ENCODE measurements at regions not wholly inside any gene's neighbourhood (a gene's known extent, or its start where the extent isn't known, plus 50 kb on each side); places are given as distances from the start of the nearest gene placed in this dataset.

DNA sequence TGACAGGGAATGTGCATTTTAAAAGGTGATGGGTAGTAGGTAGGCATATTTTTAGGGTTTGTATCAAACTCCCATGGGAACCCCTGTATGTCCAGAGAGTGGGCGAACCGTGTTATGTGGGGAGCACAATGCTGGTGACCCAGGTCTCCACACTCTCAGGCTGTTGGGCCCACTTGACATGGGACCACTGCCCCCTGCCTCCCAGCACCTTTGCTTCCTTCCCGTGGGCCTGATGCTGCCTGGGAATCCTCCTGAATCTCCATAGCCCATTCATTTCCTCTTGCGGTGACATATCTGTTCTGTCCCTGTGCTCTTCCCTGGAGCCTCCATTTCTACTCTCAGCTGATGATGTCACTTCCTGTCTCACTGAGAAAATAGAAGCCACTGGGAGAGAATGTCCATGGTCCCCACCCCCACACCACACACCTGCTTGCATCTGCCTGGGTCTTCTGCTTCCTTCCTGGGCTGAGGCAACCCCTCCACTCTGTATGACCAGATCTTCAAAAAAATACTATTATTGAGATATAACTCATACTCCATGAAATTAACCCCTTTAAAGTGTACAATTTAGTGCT is 55.8 kb upstream of the THY1 start:
- Histone ChIP-seq H3K27ac (no peak overlapping the region), H3K4me1 (peaks cover 0 to 16% (median 0%) of the 10 kb centered on the region in 4 donors), H3K27me3 (no peaks in the 10 kb centered on the region), H3K9me3 (no peaks in the 10 kb centered on the region), H3K36me3 (no peaks in the 10 kb centered on the region), H3K4me3 (no peak overlapping the region)
- no peak for DNase-seq (ENCODE audit: low spot score in 2 of 2)
- WGBS, 2 donors = 84 to 87% methylated on average over 4 of the region's 4 CpGs
- TF ChIP-seq POLR2A (IDR thresholded peaks at IDR 0.05) = no peak
- TF ChIP-seq CTCF (IDR thresholded peaks at IDR 0.05) = no peak
- no peak for TF ChIP-seq EP300 (IDR thresholded peaks at IDR 0.05)

DNA sequence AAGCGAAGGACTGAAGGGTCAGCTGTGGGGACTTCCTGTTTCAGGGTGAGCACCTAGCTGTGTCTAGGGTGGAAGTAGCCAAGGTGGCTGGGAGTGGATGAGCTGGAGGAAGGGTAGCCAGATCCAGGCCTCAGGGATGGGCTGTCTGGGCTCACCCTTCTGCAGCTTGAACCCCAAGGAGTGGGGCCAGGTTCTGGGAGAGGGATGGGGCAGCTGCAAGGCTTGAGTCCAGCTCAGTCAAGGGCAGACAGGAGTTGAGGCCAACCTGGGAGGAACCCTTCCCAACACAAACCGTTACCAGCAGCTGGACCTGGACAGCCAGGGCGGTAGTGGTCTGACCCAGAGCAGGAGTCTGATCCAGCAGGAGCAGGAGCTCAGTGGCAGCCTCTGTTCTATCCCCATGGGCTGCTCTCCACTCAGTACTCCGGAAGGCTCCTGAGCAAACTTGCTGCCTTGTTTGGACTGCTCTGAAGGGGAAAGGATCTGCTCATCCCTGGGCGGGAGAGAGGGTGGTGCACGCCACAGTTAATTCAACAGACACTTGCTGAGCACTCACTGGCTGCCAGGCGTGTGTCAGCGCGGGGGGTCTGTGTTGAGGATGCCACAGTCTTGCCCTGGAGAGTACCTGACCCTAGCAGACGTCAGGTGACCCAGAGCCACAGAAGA is 53.8 kb upstream of the THY1 start:
- H3K36me3 ChIP-seq = no peaks in the 10 kb centered on the region
- TF ChIP-seq POLR2A (IDR thresholded peaks at IDR 0.05) (no peak), EP300 (IDR thresholded peaks at IDR 0.05) (no peak), CTCF (IDR thresholded peaks at IDR 0.05) (no peak)
- H3K27ac ChIP-seq = no peak overlapping the region
- no peaks in the 10 kb centered on the region for H3K9me3 ChIP-seq
- H3K27me3 ChIP-seq = no peaks in the 10 kb centered on the region
- no peak overlapping the region for H3K4me3 ChIP-seq
- WGBS, 2 donors = 71 to 73% methylated on average over 8 to 10 of the region's 10 CpGs
- H3K4me1 ChIP-seq = peaks cover 0 to 16% (median 0%) of the 10 kb centered on the region in 4 donors
- no peak for DNase-seq (ENCODE audit: low spot score in 2 of 2)

- H3K4me3 ChIP-seq = no peak overlapping the region
- no peaks in the 10 kb centered on the region for H3K36me3 ChIP-seq
- no peaks in the 10 kb centered on the region for H3K27me3 ChIP-seq
- H3K27ac ChIP-seq = no peak overlapping the region
- peaks cover 0 to 11% (median 0%) of the 10 kb centered on the region in 4 donors for H3K4me1 ChIP-seq
- TF ChIP-seq CTCF (IDR thresholded peaks at IDR 0.05) (no peak), POLR2A (IDR thresholded peaks at IDR 0.05) (no peak), EP300 (IDR thresholded peaks at IDR 0.05) (no peak)
- 75 to 83% methylated on average over 2 of the region's 2 CpGs for WGBS, 2 donors
- H3K9me3 ChIP-seq = no peaks in the 10 kb centered on the region
- no peak for DNase-seq (ENCODE audit: low spot score in 2 of 2)
These were observed 53.1 kb upstream of the THY1 start for GRCh38 chr11:119476038-119476437.

GRCh38 chr11:119474682-119475596 is 52.0 kb upstream of the THY1 start:
- TF ChIP-seq CTCF (IDR thresholded peaks at IDR 0.05) = peak; percentile 74 to 86 (median 79)
- no peak for TF ChIP-seq POLR2A (IDR thresholded peaks at IDR 0.05)
- TF ChIP-seq EP300 (IDR thresholded peaks at IDR 0.05) = no peak
- Histone ChIP-seq H3K4me3 (no peak overlapping the region), H3K27me3 (no peaks in the 10 kb centered on the region), H3K27ac (peak overlapping the region in 1 of 4 donors; percentile 68), H3K9me3 (no peaks in the 10 kb centered on the region), H3K36me3 (no peaks in the 10 kb centered on the region), H3K4me1 (peaks cover 0 to 15% (median 0%) of the 10 kb centered on the region in 4 donors)
- 28 to 40% methylated on average over 9 of the region's 9 CpGs for WGBS, 2 donors
- peak; percentile 35 to 84 for DNase-seq (ENCODE audit: low spot score in 2 of 2)

Data from tibial nerve (tissue), 4 donors.